A673 (cell line): ENCODE measurements at regions not wholly inside any gene's neighbourhood (a gene's known extent, or its start where the extent isn't known, plus 50 kb on each side); places are given as distances from the start of the nearest gene placed in this dataset.

Source experiments
- BruUV-seq: library from RNA; stranded (reverse); fragments of 400-500 nt; replicated peaks from 2 replicates; lab custom pipeline; 2021; lab: Mats Ljungman, UMichigan
- CTCF ChIA-PET: fragments of 300-600 bp; sonication (Branson Sonifier 250); formaldehyde crosslinking; loops from one replicate; lab custom pipeline; 2022; ENCODE audit warnings: antibody characterized with exemption; lab: Charles Lee
- POLR2A ChIA-PET: fragments of 300-600 bp; sonication (Branson Sonifier 250); formaldehyde crosslinking; loops from one replicate; lab custom pipeline; 2022; ENCODE audit warnings: antibody characterized with exemption; ENCODE audit not compliant: low non-redundant PET; lab: Charles Lee
- DNase-seq: peaks from one replicate; pipeline ENCODE4 v3.0.0-alpha.2; 2015; ENCODE audit warnings: low spot score
- H3K27ac ChIP-seq: fragments of 200-600 bp; sonication (generic); 2 replicates; pipeline ENCODE4 v1.5.1; 2016; ENCODE audit warnings: mixed run types, low read depth, mild to moderate bottlenecking, mixed read lengths, antibody characterized with exemption, low read length; ENCODE audit not compliant: poor library complexity, severe bottlenecking
- H3K27me3 ChIP-seq: fragments of 200-600 bp; sonication (generic); replicated peaks from 2 replicates; pipeline ENCODE4 v1.6.1; 2017; ENCODE audit warnings: mixed run types, low read depth, mild to moderate bottlenecking, mixed read lengths, antibody characterized with exemption, low read length; ENCODE audit not compliant: insufficient read depth, poor library complexity
- H3K36me3 ChIP-seq: fragments of 200-600 bp; sonication (generic); 2 replicates; pipeline ENCODE4 v1.6.1; 2016; ENCODE audit warnings: mixed run types, mild to moderate bottlenecking, mixed read lengths, antibody characterized with exemption, low read length; ENCODE audit not compliant: insufficient read depth, poor library complexity, severe bottlenecking
- H3K4me1 ChIP-seq: fragments of 200-600 bp; sonication (generic); 2 replicates; pipeline ENCODE4 v1.6.1; 2017; ENCODE audit warnings: mixed run types, mild to moderate bottlenecking, mixed read lengths, antibody characterized with exemption, low read length; ENCODE audit not compliant: insufficient read depth, poor library complexity, severe bottlenecking
- H3K4me3 ChIP-seq: fragments of 200-600 bp; sonication (generic); 2 replicates; pipeline ENCODE4 v1.5.1; 2016; ENCODE audit warnings: low read depth, mixed run types, mild to moderate bottlenecking, mixed read lengths, low read length; ENCODE audit not compliant: poor library complexity, severe bottlenecking
- H3K9me3 ChIP-seq: fragments of 200-600 bp; sonication (generic); 2 replicates; pipeline ENCODE4 v1.6.1; 2016; ENCODE audit warnings: mixed run types, low read depth, mild to moderate bottlenecking, mixed read lengths, antibody characterized with exemption, low read length; ENCODE audit not compliant: poor library complexity, severe bottlenecking
- EZH2 ChIP-seq: fragments of 200-600 bp; sonication (generic); IDR thresholded peaks from 2 replicates; pipeline ENCODE4 v1.6.1; 2017; ENCODE audit warnings: borderline replicate concordance, low read depth, mild to moderate bottlenecking, mixed read lengths, antibody characterized with exemption, low read length; ENCODE audit not compliant: poor library complexity, severe bottlenecking
- intact Hi-C: fragments of 100-400 bp; cut with micrococcal nuclease; formaldehyde crosslinking; loops from one replicate; pipeline ENCODE4 v1.10.0; 2022; ENCODE audit not compliant: unreplicated experiment
- TF ChIP-seq, protein P1 (sequence below): fragments of 300-800, 200-600 bp; sonication (generic); conservative IDR thresholded peaks from 2 replicates; pipeline ENCODE4 v1.5.1; 2017; ENCODE audit warnings: low read depth, mild to moderate bottlenecking, antibody characterized with exemption, low read length, moderate library complexity, mixed read lengths

DNA sequence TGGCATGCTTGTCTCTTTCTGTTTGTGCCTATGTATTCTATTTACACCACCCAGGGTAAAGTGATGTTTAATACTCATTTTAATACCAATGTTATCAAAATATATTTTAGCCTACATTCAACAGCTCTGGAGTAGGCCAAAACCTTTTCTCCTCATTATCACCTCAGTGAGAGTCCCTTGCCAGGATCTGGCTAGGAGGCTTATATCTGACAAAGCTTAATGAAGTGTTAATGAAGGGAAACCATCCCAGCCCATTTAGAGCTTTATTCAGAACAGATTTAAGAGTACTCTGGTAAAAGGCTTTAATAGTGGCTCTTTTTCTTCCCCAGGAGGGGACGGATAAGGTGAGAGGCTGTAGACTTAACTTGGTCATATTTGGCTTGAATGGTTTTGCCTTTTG is 137.6 kb downstream of the GRIN2B start:
- H3K36me3 ChIP-seq, result no peaks in the 10 kb centered on the region
- BruUV-seq, result no TSS peak

DNA sequence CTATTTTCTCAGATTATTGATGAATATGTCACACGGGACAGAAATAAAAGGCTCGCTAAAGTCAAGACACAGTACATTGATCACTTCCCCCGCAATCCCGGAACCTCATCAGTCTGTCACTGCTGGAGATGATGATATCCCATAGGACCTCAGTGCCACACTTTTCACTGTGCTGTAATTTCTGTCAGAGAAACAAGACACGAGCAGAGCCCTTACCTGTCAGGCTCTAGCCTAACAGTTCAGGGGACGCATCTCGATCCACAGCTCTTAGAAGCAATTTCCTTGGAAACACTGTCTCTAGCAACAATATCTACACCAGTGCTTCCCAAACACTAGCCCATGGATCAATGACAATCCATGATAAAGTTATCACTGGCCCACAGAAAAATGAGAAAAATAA is 140.0 kb downstream of the GRIN2B start:
- Histone ChIP-seq H3K4me3 (no peak overlapping the region), H3K27ac (no peak overlapping the region), H3K9me3 (no peaks in the 10 kb centered on the region), H3K36me3 (no peaks in the 10 kb centered on the region), H3K4me1 (no peaks in the 10 kb centered on the region), H3K27me3 (peaks cover 14% of the 10 kb centered on the region)
- TF ChIP-seq, protein P1, sequence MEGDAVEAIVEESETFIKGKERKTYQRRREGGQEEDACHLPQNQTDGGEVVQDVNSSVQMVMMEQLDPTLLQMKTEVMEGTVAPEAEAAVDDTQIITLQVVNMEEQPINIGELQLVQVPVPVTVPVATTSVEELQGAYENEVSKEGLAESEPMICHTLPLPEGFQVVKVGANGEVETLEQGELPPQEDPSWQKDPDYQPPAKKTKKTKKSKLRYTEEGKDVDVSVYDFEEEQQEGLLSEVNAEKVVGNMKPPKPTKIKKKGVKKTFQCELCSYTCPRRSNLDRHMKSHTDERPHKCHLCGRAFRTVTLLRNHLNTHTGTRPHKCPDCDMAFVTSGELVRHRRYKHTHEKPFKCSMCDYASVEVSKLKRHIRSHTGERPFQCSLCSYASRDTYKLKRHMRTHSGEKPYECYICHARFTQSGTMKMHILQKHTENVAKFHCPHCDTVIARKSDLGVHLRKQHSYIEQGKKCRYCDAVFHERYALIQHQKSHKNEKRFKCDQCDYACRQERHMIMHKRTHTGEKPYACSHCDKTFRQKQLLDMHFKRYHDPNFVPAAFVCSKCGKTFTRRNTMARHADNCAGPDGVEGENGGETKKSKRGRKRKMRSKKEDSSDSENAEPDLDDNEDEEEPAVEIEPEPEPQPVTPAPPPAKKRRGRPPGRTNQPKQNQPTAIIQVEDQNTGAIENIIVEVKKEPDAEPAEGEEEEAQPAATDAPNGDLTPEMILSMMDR, result no peak
- no peak for TF ChIP-seq EZH2
- ChIA-PET CTCF (no interaction called here), POLR2A (no interaction called here)
- no TSS peak for BruUV-seq
- DNase-seq, result no peak
- intact Hi-C loops, result no loop called here

More for the DNA sequence above, 137.6 kb downstream of the GRIN2B start:
- H3K27ac ChIP-seq, result no peak overlapping the region
- intact Hi-C loops, result no loop called here
- no peak for TF ChIP-seq EZH2
- TF ChIP-seq, protein P1, result no peak
- no peak for DNase-seq
- H3K27me3 ChIP-seq, result peaks cover 31% of the 10 kb centered on the region
- POLR2A ChIA-PET, result no interaction called here
- H3K4me3 ChIP-seq, result no peak overlapping the region
- CTCF ChIA-PET, result no interaction called here
- no peaks in the 10 kb centered on the region for H3K9me3 ChIP-seq
- no peaks in the 10 kb centered on the region for H3K4me1 ChIP-seq

- ChIA-PET CTCF (interaction anchor here (0.6 kb wide), 1 partner anchor 314 kb away, joined by 3 read pairs; no protein-coding TSS in a partner anchor), POLR2A (no interaction called here)
These were observed 141.8 kb downstream of the GRIN2B start for GRCh38 chr12:13839365-13840336.

More at GRCh38 chr12:13839365-13840336, 141.8 kb downstream of the GRIN2B start:
- H3K27ac ChIP-seq, result no peak overlapping the region
- no peaks in the 10 kb centered on the region for H3K4me1 ChIP-seq
- TF ChIP-seq EZH2, result no peak
- TF ChIP-seq, protein P1, result no peak
- intact Hi-C loops, result no loop called here
- no peaks in the 10 kb centered on the region for H3K36me3 ChIP-seq
- no peak overlapping the region for H3K4me3 ChIP-seq
- DNase-seq, result no peak
- peaks cover 13% of the 10 kb centered on the region for H3K27me3 ChIP-seq
- BruUV-seq, result no TSS peak
- H3K9me3 ChIP-seq, result no peaks in the 10 kb centered on the region
